ENCODE measurements at regions not wholly inside any gene's neighbourhood (a gene's known extent, or its start where the extent isn't known, plus 50 kb on each side); places are given as distances from the start of the nearest gene placed in this dataset.

DNA sequence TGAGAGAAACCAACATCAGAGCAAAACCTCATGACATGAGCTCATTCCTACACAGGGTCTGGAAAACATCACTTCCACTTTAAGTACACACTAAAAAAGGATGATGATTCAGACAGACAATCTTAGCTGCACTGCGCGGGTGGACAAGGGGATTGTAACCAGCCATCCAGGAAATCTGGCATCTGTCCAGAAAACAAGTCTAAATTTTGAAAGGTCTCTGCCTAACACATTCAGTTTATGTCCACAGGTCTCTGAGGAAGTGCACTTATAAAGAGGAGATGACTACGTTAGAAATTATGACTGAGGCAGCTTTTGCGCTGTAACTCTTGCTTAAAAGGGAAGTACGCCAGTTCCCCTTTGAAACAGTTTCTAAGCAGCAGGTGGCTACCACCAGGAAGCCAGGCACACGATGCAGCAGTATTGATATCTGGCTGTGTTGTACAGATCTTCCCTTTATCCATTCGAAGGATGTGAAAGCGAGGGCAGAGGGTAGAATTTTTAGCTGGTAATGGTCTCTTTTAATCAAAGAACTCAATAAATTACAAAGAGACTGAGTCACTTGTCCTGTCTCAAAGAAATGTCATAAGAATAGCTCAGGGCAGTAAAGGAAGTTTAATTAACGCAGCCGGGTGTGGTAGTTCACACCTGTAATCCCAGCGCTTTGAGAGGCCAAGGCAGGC, 128.0 kb downstream of the SETD4 start:
- TF ChIP-seq, protein P1, sequence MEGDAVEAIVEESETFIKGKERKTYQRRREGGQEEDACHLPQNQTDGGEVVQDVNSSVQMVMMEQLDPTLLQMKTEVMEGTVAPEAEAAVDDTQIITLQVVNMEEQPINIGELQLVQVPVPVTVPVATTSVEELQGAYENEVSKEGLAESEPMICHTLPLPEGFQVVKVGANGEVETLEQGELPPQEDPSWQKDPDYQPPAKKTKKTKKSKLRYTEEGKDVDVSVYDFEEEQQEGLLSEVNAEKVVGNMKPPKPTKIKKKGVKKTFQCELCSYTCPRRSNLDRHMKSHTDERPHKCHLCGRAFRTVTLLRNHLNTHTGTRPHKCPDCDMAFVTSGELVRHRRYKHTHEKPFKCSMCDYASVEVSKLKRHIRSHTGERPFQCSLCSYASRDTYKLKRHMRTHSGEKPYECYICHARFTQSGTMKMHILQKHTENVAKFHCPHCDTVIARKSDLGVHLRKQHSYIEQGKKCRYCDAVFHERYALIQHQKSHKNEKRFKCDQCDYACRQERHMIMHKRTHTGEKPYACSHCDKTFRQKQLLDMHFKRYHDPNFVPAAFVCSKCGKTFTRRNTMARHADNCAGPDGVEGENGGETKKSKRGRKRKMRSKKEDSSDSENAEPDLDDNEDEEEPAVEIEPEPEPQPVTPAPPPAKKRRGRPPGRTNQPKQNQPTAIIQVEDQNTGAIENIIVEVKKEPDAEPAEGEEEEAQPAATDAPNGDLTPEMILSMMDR (IDR thresholded peaks at IDR 0.05; ENCODE audit: low read length), result no peak
- TF ChIP-seq EZH2 (optimal IDR thresholded peaks at IDR 0.05; ENCODE audit: low read depth, low read length), result no peak
- no peak for TF ChIP-seq EZH2phosphoT487 (IDR thresholded peaks at IDR 0.05; ENCODE audit: low read length)
